ENCODE measurements at regions not wholly inside any gene's neighbourhood (a gene's known extent, or its start where the extent isn't known, plus 50 kb on each side); places are given as distances from the start of the nearest gene placed in this dataset.
A peak's percentile ranks its signal among the peaks of the same experiment; 100 is the strongest.
"Not testable (repeated sequence)": the region's sequence is repeated elsewhere in the genome, so short reads cannot be mapped to it uniquely, and the experiment has no call there.

DNA sequence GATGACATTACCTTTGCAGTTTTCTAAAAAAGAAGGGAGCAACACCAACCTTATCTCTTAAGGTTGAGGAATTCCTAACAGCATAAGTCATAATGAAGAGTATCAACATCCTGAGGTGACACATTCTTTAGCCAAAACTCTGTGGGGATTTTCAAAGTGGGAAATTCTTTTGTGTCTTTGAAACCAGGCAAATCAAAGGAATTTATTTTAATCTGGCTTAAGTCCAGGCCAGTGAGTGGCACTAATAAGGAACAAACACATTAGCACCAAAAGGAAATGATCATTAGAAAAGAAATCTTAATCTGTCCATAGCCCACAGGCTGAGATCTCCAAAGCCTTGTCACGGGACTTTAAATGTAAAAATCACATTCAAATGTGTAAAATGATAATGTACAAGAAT, 110.1 kb downstream of the LARP7 start:
- H3K4me1 Mint-ChIP-seq (ENCODE audit: low read depth), result no peaks in the 10 kb centered on the region

DNA sequence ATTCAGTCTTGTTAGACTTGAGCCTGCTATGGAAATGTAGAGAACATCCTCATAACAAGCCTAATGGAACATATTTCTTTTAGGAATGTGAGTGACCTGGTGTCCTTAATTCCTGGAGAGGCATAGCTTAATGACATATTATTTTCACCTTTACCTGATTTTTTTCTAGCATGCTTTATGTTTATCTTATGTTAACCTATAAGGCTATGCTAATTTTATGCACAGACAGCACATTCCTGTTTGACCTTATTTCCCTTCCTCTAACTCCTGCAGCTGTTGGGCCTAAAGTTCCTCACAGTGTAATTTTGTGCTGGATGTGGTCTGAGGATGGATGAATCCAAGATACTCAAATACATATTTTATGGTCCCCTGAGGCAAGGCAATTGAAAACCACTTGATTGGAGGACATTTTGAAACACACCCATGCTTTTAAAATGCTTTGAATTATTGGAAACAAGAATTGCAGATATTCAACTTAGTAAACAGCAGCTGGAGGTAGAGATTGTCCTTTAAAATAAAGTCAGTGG, 111.5 kb downstream of the LARP7 start:
- TF ChIP-seq, protein P1, sequence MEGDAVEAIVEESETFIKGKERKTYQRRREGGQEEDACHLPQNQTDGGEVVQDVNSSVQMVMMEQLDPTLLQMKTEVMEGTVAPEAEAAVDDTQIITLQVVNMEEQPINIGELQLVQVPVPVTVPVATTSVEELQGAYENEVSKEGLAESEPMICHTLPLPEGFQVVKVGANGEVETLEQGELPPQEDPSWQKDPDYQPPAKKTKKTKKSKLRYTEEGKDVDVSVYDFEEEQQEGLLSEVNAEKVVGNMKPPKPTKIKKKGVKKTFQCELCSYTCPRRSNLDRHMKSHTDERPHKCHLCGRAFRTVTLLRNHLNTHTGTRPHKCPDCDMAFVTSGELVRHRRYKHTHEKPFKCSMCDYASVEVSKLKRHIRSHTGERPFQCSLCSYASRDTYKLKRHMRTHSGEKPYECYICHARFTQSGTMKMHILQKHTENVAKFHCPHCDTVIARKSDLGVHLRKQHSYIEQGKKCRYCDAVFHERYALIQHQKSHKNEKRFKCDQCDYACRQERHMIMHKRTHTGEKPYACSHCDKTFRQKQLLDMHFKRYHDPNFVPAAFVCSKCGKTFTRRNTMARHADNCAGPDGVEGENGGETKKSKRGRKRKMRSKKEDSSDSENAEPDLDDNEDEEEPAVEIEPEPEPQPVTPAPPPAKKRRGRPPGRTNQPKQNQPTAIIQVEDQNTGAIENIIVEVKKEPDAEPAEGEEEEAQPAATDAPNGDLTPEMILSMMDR (IDR thresholded peaks at IDR 0.05), result no peak
- H3K4me1 Mint-ChIP-seq (ENCODE audit: low read depth), result no peaks in the 10 kb centered on the region
- no peaks in the 10 kb centered on the region for H3K36me3 Mint-ChIP-seq (ENCODE audit: low read depth)
- H3K9me3 Mint-ChIP-seq (ENCODE audit: low read depth), result no peaks in the 10 kb centered on the region
- no peak for DNase-seq (ENCODE audit: low spot score)
- no peak overlapping the region for H3K27ac Mint-ChIP-seq (ENCODE audit: unreplicated experiment)
- H3K4me3 Mint-ChIP-seq (ENCODE audit: unreplicated experiment), result no peak overlapping the region
- H3K27me3 Mint-ChIP-seq (ENCODE audit: low read depth), result peaks cover 8% of the 10 kb centered on the region

More for the DNA sequence above, 110.1 kb downstream of the LARP7 start:
- TF ChIP-seq, protein P1 (IDR thresholded peaks at IDR 0.05), result no peak
- Mint-ChIP-seq H3K36me3 (ENCODE audit: low read depth) (no peaks in the 10 kb centered on the region), H3K9me3 (ENCODE audit: low read depth) (no peaks in the 10 kb centered on the region), H3K4me3 (ENCODE audit: unreplicated experiment) (no peak overlapping the region), H3K27me3 (ENCODE audit: low read depth) (peaks cover 3% of the 10 kb centered on the region), H3K27ac (ENCODE audit: unreplicated experiment) (no peak overlapping the region)
- no peak for DNase-seq (ENCODE audit: low spot score)

DNA sequence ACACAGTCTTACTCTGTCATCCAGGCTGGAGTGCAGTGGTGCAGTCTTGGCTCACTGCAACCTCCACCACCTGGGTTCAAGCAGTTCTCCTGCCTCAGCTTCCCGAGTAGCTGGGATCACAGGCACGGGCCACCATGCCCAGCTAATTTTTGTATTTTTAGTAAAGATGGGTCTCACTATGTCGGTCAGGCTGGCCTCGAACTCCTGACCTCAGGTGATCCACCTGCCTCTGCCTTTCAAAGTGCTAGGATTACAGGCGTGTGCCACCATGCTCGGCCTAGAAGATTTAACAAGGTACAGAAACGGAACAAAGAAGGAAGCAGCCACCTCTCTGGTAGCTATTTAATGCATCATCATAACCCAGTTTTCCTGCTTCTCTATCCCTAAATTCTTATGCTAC, 113.8 kb downstream of the LARP7 start:
- DNase-seq (ENCODE audit: low spot score); H3K4me3 Mint-ChIP-seq (ENCODE audit: unreplicated experiment); H3K9me3 Mint-ChIP-seq (ENCODE audit: low read depth); H3K4me1 Mint-ChIP-seq (ENCODE audit: low read depth); H3K36me3 Mint-ChIP-seq (ENCODE audit: low read depth); H3K27ac Mint-ChIP-seq (ENCODE audit: unreplicated experiment): not testable (repeated sequence)
- H3K27me3 Mint-ChIP-seq (ENCODE audit: low read depth), result peaks cover 11% of the 10 kb centered on the region

DNA sequence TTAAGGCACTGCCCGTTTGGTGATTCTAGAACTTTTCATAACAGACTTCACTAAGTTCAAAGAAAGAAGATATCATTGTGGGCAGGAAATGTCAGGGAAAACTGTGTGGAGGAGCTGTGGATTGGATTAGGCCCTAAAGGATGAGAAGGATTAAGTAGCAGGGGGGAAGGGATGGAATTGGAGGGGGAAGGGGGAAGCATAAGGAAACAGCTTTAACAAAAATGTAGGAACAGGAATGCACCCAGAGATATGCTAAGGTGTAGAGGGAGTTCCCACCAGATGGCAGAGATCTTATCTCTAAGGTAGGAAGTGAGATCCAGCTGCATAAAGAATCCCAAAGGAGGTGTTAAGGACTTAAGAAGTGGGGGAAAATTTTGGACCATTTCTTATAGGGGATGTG, 114.5 kb downstream of the LARP7 start:
- DNase-seq (ENCODE audit: low spot score), result no peak
- Mint-ChIP-seq H3K4me1 (ENCODE audit: low read depth) (no peaks in the 10 kb centered on the region), H3K36me3 (ENCODE audit: low read depth) (no peaks in the 10 kb centered on the region), H3K9me3 (ENCODE audit: low read depth) (no peaks in the 10 kb centered on the region), H3K4me3 (ENCODE audit: unreplicated experiment) (no peak overlapping the region), H3K27ac (ENCODE audit: unreplicated experiment) (no peak overlapping the region), H3K27me3 (ENCODE audit: low read depth) (peaks cover 9% of the 10 kb centered on the region)
- TF ChIP-seq, protein P1 (IDR thresholded peaks at IDR 0.05), result no peak

DNA sequence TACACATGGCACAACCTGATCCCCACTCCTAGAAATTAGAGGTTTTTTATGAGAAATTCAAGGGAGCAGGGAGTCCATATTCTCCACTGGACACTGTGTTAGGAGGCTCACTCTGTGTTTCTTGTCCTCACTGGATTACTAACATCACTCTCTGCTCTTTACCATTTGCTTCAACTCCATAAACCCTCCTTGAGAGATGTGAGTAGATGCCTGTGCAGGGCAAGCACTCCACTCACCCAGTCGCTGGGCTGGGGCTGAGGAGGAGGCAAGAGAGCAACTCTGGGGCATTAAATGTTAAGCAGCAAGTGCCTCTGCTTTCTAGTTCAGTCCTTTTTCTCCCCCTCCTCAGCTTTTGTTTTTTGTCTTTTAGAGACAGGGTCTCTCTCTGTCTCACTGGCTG, 115.1 kb downstream of the LARP7 start:
- peaks cover 9% of the 10 kb centered on the region for H3K27me3 Mint-ChIP-seq (ENCODE audit: low read depth)
- TF ChIP-seq, protein P1 (IDR thresholded peaks at IDR 0.05), result no peak
- H3K4me3 Mint-ChIP-seq (ENCODE audit: unreplicated experiment), result no peak overlapping the region
- DNase-seq (ENCODE audit: low spot score), result no peak
- H3K9me3 Mint-ChIP-seq (ENCODE audit: low read depth), result no peaks in the 10 kb centered on the region
- no peaks in the 10 kb centered on the region for H3K4me1 Mint-ChIP-seq (ENCODE audit: low read depth)
- H3K27ac Mint-ChIP-seq (ENCODE audit: unreplicated experiment), result no peak overlapping the region
- H3K36me3 Mint-ChIP-seq (ENCODE audit: low read depth), result no peaks in the 10 kb centered on the region

DNA sequence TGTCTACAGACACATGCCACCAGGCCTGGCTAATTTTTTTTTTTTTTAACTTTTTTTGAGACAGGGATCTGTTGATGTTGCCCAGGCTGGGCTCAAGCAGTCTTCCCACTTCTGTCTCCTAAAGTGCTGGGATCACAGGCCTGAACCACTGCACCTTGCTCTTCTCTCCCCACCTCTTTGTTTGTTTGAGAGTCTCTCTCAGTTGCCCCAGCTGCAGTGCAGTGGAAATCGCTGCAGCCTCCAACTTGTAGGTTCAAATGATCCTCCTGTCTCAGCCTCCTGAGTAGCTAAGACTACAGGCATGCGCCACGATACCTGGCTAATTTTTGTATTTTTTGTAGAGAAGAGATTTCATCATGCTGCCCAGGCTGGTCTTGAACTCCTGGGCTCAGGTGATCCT, 115.6 kb downstream of the LARP7 start:
- no peak for DNase-seq (ENCODE audit: low spot score)
- Mint-ChIP-seq H3K9me3 (ENCODE audit: low read depth) (no peaks in the 10 kb centered on the region), H3K4me1 (ENCODE audit: low read depth) (no peaks in the 10 kb centered on the region), H3K27me3 (ENCODE audit: low read depth) (peaks cover 9% of the 10 kb centered on the region), H3K36me3 (ENCODE audit: low read depth) (no peaks in the 10 kb centered on the region), H3K4me3 (ENCODE audit: unreplicated experiment) (no peak overlapping the region), H3K27ac (ENCODE audit: unreplicated experiment) (peak overlapping the region; percentile 41)
- TF ChIP-seq, protein P1 (IDR thresholded peaks at IDR 0.05), result no peak

Measured in chondrocyte (in vitro differentiated cells).